A549 (cell line): ENCODE measurements at regions not wholly inside any gene's neighbourhood (a gene's known extent, or its start where the extent isn't known, plus 50 kb on each side); places are given as distances from the start of the nearest gene placed in this dataset.

ENCODE experiments used
- ATAC-seq, 2 experiments: fragments of 200-7000 bp in 1 of 2; fragments of >200 bp in 1 of 2; cut with Nextera tagmentation in 1 of 2; cut with Tn5 transposase in 1 of 2; 3 replicates each; pipeline versions ENCODE4 v1.8.0 to v1.9.1; 2018 to 2020; ENCODE audit warnings: mild to moderate bottlenecking in 1 of 2, moderate library complexity in 1 of 2
- CTCF ChIA-PET: fragments of 300-600 bp; sonication (Branson Sonifier 250); formaldehyde crosslinking; extraction: SDS; loops from one replicate; lab custom pipeline; 2021; ENCODE audit warnings: antibody characterized with exemption, inconsistent platforms; lab: Yijun Ruan, JAX
- POLR2A ChIA-PET: fragments of 350-600 bp; formaldehyde crosslinking; extraction: SDS; loops from one replicate; lab custom pipeline; 2021; ENCODE audit warnings: antibody characterized with exemption, inconsistent platforms; lab: Yijun Ruan, JAX
- DNase-seq, 2 experiments: peaks; one replicate each; pipeline versions ENCODE4 v3.0.0 to v3.0.0-alpha.2; 2011 to 2016; ENCODE audit warnings: low read depth in 1 of 2, low spot score in 1 of 2
- FAIRE-seq: peaks from 2 replicates; lab custom pipeline; 2011; peaks lifted over from hg19 to GRCh38; lab: Jason Lieb, UNC
- H3K27ac ChIP-seq, 2 experiments: fragments of >200 bp; sonication (Bioruptor Twin); formaldehyde crosslinking; 3 replicates each; pipeline ENCODE4 v1.5.1; 2016 to 2017
- H3K4me1 ChIP-seq: fragments of >200 bp; sonication (Bioruptor Twin); formaldehyde crosslinking; 3 replicates; pipeline ENCODE4 v1.6.1; 2016
- H3K4me2 ChIP-seq: fragments of >200 bp; sonication (Bioruptor Twin); formaldehyde crosslinking; 3 replicates; pipeline ENCODE4 v1.6.1; 2016
- H3K4me3 ChIP-seq: fragments of >200 bp; sonication (Bioruptor Twin); formaldehyde crosslinking; 3 replicates; pipeline ENCODE4 v1.5.1; 2016
- H3K9me3 ChIP-seq: fragments of >200 bp; sonication (Bioruptor Twin); formaldehyde crosslinking; 3 replicates; pipeline ENCODE4 v1.6.1; 2016
- ATOH8 ChIP-seq: fragments of 250-450 bp; sonication (Bioruptor Pico); IDR thresholded peaks from 2 replicates; pipeline ENCODE4 v1.5.0; 2020; ENCODE audit warnings: low read depth, mild to moderate bottlenecking, moderate library complexity
- BCL3 ChIP-seq: fragments of >200 bp; sonication (Bioruptor Twin); formaldehyde crosslinking; IDR thresholded peaks from 3 replicates; pipeline ENCODE4 v1.6.1; 2016
- CEBPB ChIP-seq, 2 experiments: fragments of >200 bp in 1 of 2; sonication (Bioruptor Twin) in 1 of 2; formaldehyde crosslinking in 1 of 2; IDR thresholded peaks; 2 replicates each; pipeline ENCODE4 v1.6.1; 2012 to 2016
- CHD2 ChIP-seq: fragments of 150-350 bp; IDR thresholded peaks from 2 replicates; pipeline ENCODE4 v1.6.1; 2014; ENCODE audit warnings: low read length; ENCODE audit not compliant: partially characterized antibody
- CTCF ChIP-seq: fragments of >200 bp; sonication (Bioruptor Twin); formaldehyde crosslinking; IDR thresholded peaks from 3 replicates; pipeline ENCODE4 v1.5.1; 2016
- EHF ChIP-seq: fragments of 250-450 bp; sonication (Bioruptor Pico); IDR thresholded peaks from 2 replicates; pipeline ENCODE4 v1.5.0; 2020; ENCODE audit warnings: mild to moderate bottlenecking
- FOXS1 ChIP-seq: fragments of 250-450 bp; sonication (Bioruptor Pico); IDR thresholded peaks from 2 replicates; pipeline ENCODE4 v1.5.0; 2020; ENCODE audit warnings: mild to moderate bottlenecking, moderate library complexity
- GATA3 ChIP-seq: IDR thresholded peaks from 2 replicates; pipeline ENCODE4 v1.6.1; 2012; ENCODE audit warnings: borderline replicate concordance
- KDM5A ChIP-seq: fragments of 200-600 bp; sonication (generic); IDR thresholded peaks from 2 replicates; pipeline ENCODE4 v1.6.1; 2016; ENCODE audit warnings: antibody characterized with exemption, mild to moderate bottlenecking
- POLR2A ChIP-seq: IDR thresholded peaks from 2 replicates; pipeline ENCODE4 v1.6.1; 2012; ENCODE audit warnings: mild to moderate bottlenecking, low read length
- RAD21 ChIP-seq, 2 experiments: fragments of >200 bp in 1 of 2; sonication (Bioruptor Twin) in 1 of 2; formaldehyde crosslinking in 1 of 2; IDR thresholded peaks in 1 of 2; conservative IDR thresholded peaks in 1 of 2; 2 replicates in 1 of 2; 3 replicates in 1 of 2; pipeline ENCODE4 v1.6.1; 2012 to 2018; ENCODE audit warnings: inconsistent platforms in 1 of 2
- REST ChIP-seq: fragments of 200-600 bp; sonication (generic); IDR thresholded peaks from 2 replicates; pipeline ENCODE4 v1.6.1; 2016; ENCODE audit warnings: antibody characterized with exemption, mild to moderate bottlenecking, moderate library complexity
- RNF2 ChIP-seq: fragments of 200-600 bp; sonication (generic); IDR thresholded peaks from 2 replicates; pipeline ENCODE4 v1.6.1; 2016; ENCODE audit warnings: low read depth, mild to moderate bottlenecking, antibody characterized with exemption, moderate library complexity, borderline replicate concordance
- ZC3H11A ChIP-seq: fragments of 450-650 bp; IDR thresholded peaks from 2 replicates; pipeline ENCODE4 v1.6.1; 2014; ENCODE audit warnings: antibody characterized with exemption, mild to moderate bottlenecking
- WGBS: methylation state at CpG from one replicate; pipeline ENCODE4 v1.1.6; 2017; ENCODE audit errors: missing lambda C conversion rate; 5-methylcytosine and 5-hydroxymethylcytosine counted together

- ATAC-seq (no peak), FAIRE-seq (no peak), DNase-seq (no peak)
- ChIA-PET CTCF (interaction anchor here (0.7 to 1.4 kb wide), 3 partner anchors 16 to 96 kb away, joined by 3 read pairs; no protein-coding TSS in a partner anchor), POLR2A (no interaction called here)
- 94% methylated on average over 4 of the region's 4 CpGs for WGBS
- H3K4me1 ChIP-seq, result peaks cover 11% of the 10 kb centered on the region
- no peak overlapping the region for H3K4me2 ChIP-seq
- H3K4me3 ChIP-seq, result no peak overlapping the region
- H3K9me3 ChIP-seq, result no peaks in the 10 kb centered on the region
- TF ChIP-seq CTCF (no peak), ATOH8 (CRISPR knock-in tag) (no peak), ZC3H11A (no peak), CEBPB (IDR thresholded peaks at IDR 0.05) (peak; percentile 26 to 31; a peak in 2 of 4 replicates), RNF2 (no peak), BCL3 (no peak)
- no peak overlapping the region for H3K27ac ChIP-seq
Observed at GRCh38 chr11:8793114-8793777, 110.7 kb downstream of the RPL27A start.

- POLR2A ChIA-PET, result no interaction called here
Observed at GRCh38 chr11:8794126-8794525, 111.5 kb downstream of the RPL27A start.

GRCh38 chr11:8794677-8795103 lies 112.1 kb downstream of the RPL27A start:
- POLR2A ChIA-PET, result no interaction called here
- Histone ChIP-seq H3K4me2 (peak overlapping the region; percentile 56; the same call in 2 of the 3 replicates), H3K27ac (peak overlapping the region in 1 of 2 experiments; percentile 36; a peak in 1 of 6 replicates), H3K9me3 (no peaks in the 10 kb centered on the region)
- WGBS, result 45% methylated on average over 2 of the region's 2 CpGs
- peak in 1 of 2 experiments; percentile 27 for DNase-seq
- peak; percentile 64 to 84; a peak in 4 of 6 replicates for ATAC-seq
- TF ChIP-seq RAD21 (conservative IDR thresholded peaks at IDR 0.05 in 1 of 2, IDR thresholded peaks at IDR 0.05 in 1 of 2) (peak; percentile 21 to 24; a peak in 1 of 5 replicates), REST (no peak)
- TF ChIP-seq, all 56 proteins: peak for 1
- CTCF ChIA-PET, result interaction anchor here (1.0 to 1.8 kb wide), 3 partner anchors 11 to 117 kb away, joined by 3 to 8 read pairs (median 4); partner anchors contain the start of gene AKIP1
- FAIRE-seq, result no peak
- Histone ChIP-seq H3K4me1 (peaks cover 11% of the 10 kb centered on the region), H3K4me3 (no peak overlapping the region)

More at GRCh38 chr11:8794126-8794525, 111.5 kb downstream of the RPL27A start:
- H3K4me2 ChIP-seq, result peak overlapping the region; percentile 56; the same call in 1 of the 3 replicates
- no peak for ATAC-seq
- no peak for TF ChIP-seq CHD2
- TF ChIP-seq POLR2A, result no peak
- TF ChIP-seq FOXS1 (CRISPR knock-in tag), result no peak
- no peak for TF ChIP-seq EHF (CRISPR knock-in tag)
- no peak for TF ChIP-seq GATA3
- TF ChIP-seq KDM5A, result no peak
- CTCF ChIA-PET, result interaction anchor here (1.3 to 1.8 kb wide), 2 partner anchors 11 to 97 kb away, joined by 3 to 8 read pairs; no protein-coding TSS in a partner anchor
- 85% methylated on average over 6 of the region's 6 CpGs for WGBS
- H3K4me1 ChIP-seq, result peaks cover 11% of the 10 kb centered on the region
- DNase-seq, result no peak
- FAIRE-seq, result no peak
- H3K9me3 ChIP-seq, result no peaks in the 10 kb centered on the region
- 0 out of 6 replicates have a peak overlapping the region, but pooled peaks of 1 of the 2 experiments have one; percentile 36 for H3K27ac ChIP-seq
- H3K4me3 ChIP-seq, result no peak overlapping the region
